CD4-positive, alpha-beta T cell treated with Interleukin-1 beta for 1 hour (primary cell): ENCODE measurements at regions not wholly inside any gene's neighbourhood (a gene's known extent, or its start where the extent isn't known, plus 50 kb on each side); places are given as distances from the start of the nearest gene placed in this dataset.

ENCODE experiments used
- DNase-seq, 2 donors: peaks; one replicate each; pipeline ENCODE4 v3.0.0-alpha.2; 2020 to 2022

DNA sequence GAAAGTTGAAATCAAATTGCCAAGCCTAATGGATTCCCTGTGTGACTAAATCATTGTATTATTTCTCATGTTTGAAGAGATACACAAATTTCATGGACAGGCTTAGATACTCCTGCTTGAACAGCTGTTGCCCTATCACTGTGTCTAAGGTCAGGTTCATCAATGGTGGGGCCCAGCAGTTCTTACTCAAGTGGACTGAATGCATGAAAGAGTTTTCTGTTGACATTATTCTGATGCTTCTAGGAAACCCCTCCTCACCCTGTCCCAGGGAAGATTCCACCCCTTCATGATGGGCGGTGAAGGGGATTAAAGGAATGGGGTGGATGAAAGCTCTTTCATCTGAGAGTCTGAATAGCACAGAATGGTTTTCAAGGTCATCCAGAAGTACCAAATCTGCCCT lies 148.8 kb downstream of the INO80D start:
- no peak for DNase-seq

DNA sequence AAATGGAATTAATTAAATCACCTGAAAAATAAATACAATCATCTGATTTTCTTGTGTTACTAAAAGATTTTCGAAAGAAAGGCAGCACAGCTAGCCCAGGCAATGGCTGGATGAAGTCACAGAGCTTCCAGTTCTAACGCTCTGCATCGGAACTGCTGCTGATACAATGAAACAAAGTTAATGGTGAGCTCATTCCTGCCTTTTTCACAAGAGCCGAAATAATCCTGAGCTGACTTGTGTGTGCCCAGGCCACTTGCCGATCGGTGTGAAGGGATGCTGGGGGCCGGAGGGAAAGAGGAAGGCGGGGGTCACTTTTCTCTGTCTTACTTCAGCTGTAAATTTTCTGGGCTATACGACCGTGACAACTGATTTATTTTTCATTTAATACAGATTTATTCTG lies 149.5 kb downstream of the INO80D start:
- DNase-seq, result no peak

DNA sequence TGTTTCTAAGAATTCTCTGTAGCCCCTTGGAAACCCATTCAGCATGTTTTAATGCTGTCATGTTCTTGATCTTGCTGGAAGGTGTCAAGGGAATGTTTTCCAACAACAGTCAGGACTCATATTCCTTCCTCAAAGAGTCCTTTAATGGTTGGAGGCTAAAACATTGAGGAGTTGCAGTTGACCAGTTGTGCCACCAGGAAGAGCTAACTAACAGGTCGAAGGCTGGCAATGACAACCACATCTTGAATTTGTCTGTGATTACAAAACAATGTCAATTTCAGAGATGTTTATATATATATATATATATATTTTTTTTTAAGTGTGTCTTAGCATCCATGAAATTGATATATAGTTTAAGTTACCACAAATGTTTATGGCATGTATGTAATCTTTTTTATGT lies 151.5 kb downstream of the INO80D start:
- no peak for DNase-seq

- DNase-seq, result no peak
These were observed 153.1 kb downstream of the INO80D start for GRCh38 chr2:205932861-205933260.

DNA sequence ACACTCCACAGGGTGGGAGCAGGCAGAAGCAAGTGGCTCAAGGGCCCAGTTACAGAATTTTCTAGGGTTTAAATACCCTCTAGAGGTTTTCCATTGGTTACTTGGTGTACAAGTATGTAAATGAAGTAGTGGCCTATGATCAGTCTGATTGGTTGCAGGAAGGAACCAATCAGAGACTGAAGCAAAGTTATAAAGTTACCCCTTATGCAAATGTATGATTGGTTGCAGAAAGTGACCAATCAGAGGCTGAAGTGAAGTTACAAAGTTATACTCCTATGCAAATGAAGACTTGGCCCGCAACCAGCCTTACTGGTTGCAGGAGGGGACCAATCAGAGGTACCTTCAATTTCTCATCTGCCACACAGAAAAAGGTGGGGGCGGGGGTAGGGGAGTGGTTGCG lies 154.6 kb downstream of the INO80D start:
- no peak for DNase-seq

DNA sequence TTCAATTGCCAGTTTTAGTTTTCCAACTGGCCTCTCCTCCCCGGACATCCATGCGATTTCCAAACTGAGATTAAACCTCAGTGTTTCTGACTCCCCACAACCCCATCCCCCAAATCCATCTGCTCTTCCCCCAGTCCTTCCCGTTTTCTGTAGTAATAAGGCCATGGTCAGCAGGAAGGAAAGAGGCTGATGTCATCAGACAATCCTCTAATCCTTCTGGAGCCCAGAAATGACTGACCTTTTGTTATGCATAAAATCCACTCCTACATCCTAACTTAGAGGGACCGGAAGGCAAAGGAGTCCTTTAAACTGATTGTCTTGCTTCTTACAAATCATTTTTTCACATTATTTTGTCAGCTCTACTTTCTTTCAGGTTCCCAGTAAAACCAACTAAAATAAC lies 155.8 kb downstream of the INO80D start:
- no peak for DNase-seq

GRCh38 chr2:205929246-205929942 lies 156.6 kb downstream of the INO80D start:
- no peak for DNase-seq

- DNase-seq, result peak; percentile 54 to 65
These were observed 160.3 kb downstream of the INO80D start for GRCh38 chr2:205925373-205926337.

DNA sequence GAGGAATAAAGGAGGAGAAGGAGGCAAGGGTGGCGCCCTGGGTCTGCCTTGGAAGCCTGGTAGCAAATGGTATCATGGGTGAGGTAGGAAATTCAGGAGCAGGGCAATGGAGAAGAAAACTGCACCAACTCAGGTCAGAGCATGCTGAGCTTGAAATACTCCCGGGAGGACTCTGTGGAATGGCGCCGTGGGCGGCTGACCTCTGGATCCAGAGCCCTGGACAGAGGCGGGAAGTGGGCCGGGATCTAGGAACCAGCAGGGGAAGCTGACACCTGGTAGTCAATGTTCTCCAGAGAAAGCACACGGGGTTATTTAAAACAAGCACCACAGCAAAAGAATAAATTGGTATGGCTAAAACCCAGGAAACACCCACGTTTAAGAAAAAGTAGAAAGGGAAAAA lies 161.3 kb downstream of the INO80D start:
- DNase-seq, result no peak

- DNase-seq, result no peak
These were observed 170.8 kb downstream of the INO80D start for GRCh38 chr2:205915130-205915524.

- no peak for DNase-seq
These were observed 171.5 kb downstream of the INO80D start for GRCh38 chr2:205914213-205915129.

DNA sequence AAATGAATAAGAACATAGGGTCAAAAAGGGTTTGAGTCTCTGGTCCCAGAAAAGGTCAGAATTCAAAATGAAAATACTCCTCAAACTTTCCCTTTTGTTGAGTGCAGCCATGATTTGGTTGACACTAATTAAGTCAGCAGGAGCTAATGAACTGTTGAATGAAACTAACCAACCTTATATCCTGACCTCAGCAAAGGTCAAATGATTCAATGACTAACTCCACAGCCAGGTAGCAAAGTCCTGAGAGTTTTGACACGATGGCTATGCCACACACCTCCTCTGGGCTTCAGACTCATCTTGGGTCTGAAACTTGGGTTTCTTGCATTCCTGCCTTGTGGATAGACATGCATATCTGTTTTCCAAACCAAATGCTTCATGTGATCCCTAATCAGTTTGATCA lies 172.3 kb downstream of the INO80D start:
- DNase-seq, result no peak

DNA sequence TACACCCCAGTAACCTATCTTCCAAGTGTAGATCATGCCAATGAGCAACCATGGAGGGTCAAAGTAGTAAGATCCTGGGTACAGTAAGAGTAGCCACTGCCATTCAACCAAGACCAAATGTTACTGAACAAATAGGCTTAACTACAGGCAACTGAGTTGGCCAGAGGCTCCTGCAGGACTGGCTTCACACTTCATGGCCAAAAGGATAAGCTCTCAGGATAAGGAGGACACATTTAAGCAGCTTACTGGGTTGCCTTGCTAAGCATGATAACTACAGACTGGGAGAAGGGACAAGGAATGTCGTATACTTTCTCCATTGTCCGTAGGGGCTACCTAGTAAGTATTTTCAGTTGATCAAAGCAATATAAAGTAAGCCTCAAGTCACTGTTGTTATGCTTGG lies 174.7 kb downstream of the INO80D start:
- DNase-seq, result no peak

- no peak for DNase-seq
These were observed 176.8 kb downstream of the INO80D start for GRCh38 chr2:205909184-205909572.

- DNase-seq, result no peak
These were observed 177.5 kb downstream of the INO80D start for GRCh38 chr2:205908212-205909183.

DNA sequence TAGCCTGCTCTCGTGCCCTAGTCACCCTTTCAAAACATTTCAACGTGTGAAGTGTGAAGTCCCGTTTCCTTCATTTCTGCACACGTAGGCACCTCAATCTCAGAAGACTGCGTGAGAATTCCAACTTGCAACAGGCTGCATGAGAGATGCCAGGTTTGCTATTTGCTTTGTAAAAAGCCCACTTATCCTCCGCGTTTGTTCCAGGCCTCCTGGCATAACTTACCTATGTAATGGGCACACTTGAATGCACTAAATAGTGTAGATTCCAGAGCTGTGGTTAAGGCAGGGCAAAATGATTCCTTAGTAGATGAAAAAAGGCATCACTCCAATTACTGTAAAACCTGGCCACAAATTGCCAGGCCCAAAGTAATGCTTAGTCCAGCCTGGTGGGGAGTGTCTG lies 179.6 kb downstream of the INO80D start:
- DNase-seq, result no peak

DNA sequence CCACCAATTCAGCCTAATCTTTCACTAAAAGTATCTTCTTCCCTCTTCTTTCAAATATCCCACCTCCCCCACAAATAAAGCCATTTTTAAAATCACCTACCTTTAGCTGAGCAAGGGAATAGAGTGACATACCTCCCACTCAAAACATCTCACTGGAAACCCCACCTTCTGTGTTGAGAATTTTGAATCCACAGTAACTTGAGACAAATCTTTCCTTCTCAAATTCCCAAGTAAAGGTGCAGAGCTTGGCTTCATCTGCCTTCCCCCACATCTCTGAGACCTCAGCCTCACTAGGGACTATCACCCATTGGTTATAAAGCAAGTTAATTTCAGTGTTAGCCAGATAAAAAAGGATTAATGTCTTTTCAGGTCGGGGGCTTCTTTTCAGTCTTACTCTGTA lies 180.4 kb downstream of the INO80D start:
- DNase-seq, result no peak

GRCh38 chr2:205904873-205905272 lies 181.1 kb downstream of the INO80D start:
- no peak for DNase-seq

- no peak for DNase-seq
These were observed 182.3 kb downstream of the INO80D start for GRCh38 chr2:205903549-205904129.

DNA sequence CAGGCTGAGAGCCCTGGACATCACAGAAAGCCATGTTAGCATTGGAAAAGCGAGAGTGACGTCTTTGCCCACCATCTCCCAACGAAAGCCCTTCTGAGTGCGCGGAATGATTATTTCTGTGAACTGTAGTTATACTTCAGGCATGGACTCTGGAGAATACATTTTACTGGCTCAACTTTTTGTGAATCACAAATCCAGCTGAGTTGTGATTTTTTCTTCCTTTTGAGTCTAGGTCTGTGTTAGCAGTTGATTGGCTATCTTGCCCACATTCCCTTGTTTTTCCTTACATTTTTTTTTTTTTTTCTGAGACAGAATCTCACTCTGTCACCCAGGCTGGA lies 183.1 kb downstream of the INO80D start:
- DNase-seq, result no peak

GRCh38 chr2:205902041-205902899 lies 183.7 kb downstream of the INO80D start:
- no peak for DNase-seq
